LNCaP clone FGC (cell line): ENCODE measurements at regions not wholly inside any gene's neighbourhood (a gene's known extent, or its start where the extent isn't known, plus 50 kb on each side); places are given as distances from the start of the nearest gene placed in this dataset.

Experiments
- DNase-seq: peaks from one replicate; pipeline ENCODE4 v3.0.0-alpha.2; 2011; ENCODE audit warnings: low read depth
- H3K4me3 ChIP-seq: 2 replicates; pipeline ENCODE4 v1.5.1; 2011; ENCODE audit warnings: mild to moderate bottlenecking, low read depth, low read length, control low read depth
- TF ChIP-seq, protein P1 (sequence below): IDR thresholded peaks from 2 replicates; pipeline ENCODE4 v1.5.1; 2012; ENCODE audit warnings: mild to moderate bottlenecking; ENCODE audit not compliant: control insufficient read depth, insufficient read depth; ENCODE audit errors: extremely low read depth

DNA sequence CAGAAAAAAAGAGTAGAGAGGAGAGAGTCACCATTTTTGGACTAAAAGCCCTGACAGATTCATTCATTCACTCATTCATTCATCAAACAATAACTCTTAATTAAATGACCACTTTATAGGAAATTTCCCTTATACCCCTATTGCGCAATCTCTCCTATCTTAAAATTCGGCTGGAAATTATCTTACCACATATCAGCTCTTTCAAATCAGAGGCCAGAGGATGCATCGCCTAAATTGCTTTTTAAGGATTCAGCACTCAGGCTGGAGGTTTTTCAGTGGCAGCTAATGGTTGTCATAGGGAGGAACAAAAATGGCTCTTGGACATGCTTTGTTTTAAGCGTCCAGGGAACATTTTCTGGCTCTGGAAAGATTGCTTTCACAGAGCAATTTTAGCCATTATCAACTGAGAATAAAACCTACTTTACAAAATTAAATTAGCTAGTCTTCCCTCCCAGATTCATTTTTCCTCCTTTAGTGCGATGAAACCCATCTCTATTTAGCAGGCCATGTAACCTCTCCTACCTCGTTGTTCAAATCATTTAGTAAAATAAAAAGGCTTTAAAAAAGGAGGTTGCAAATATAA is 115.2 kb downstream of the OLFM4 start:
- TF ChIP-seq, protein P1, sequence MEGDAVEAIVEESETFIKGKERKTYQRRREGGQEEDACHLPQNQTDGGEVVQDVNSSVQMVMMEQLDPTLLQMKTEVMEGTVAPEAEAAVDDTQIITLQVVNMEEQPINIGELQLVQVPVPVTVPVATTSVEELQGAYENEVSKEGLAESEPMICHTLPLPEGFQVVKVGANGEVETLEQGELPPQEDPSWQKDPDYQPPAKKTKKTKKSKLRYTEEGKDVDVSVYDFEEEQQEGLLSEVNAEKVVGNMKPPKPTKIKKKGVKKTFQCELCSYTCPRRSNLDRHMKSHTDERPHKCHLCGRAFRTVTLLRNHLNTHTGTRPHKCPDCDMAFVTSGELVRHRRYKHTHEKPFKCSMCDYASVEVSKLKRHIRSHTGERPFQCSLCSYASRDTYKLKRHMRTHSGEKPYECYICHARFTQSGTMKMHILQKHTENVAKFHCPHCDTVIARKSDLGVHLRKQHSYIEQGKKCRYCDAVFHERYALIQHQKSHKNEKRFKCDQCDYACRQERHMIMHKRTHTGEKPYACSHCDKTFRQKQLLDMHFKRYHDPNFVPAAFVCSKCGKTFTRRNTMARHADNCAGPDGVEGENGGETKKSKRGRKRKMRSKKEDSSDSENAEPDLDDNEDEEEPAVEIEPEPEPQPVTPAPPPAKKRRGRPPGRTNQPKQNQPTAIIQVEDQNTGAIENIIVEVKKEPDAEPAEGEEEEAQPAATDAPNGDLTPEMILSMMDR: no peak
- no peak overlapping the region for H3K4me3 ChIP-seq
- DNase-seq: no peak

DNA sequence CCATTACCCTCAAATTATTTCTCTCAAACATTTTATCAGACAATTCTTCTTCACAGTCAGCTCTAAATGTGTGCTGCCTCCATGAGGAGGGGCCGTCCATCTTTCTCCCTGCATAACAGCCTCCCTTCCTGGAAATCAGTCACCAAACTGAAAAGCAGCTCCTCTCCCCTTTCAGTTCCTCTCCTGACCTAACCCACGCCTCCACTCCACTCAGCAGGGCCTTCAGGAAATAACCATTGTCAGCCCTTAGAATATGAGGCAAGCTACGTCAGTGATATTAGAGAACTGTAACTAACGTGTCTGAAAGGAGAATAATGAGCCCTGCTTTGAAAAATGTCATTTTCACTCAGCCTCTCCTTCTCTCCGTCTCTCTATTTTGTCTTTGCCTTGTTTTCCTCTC is 116.2 kb downstream of the OLFM4 start:
- DNase-seq: no peak
- TF ChIP-seq, protein P1: no peak

DNA sequence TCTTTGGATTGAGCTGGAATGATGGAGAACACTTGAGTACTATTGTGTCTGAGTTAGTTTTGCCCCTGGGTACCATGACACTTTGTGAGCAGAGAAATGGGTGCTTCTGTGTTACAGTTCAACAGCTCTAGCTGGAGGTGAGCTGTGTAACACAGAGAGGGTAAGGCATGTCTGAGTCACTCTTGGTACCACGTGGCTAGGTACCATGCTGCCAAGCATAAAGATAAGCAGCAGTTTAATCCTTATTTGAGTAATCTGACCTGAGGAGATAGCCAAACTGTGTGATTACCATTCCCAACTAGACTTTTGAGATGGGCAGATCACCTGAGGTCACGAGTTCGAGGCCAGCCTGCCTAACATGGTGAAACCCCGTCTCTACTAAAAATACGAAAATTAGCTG is 122.0 kb downstream of the OLFM4 start:
- TF ChIP-seq, protein P1: no peak
- H3K4me3 ChIP-seq: no peak overlapping the region
- no peak for DNase-seq

More for the DNA sequence above, 116.2 kb downstream of the OLFM4 start:
- no peak overlapping the region for H3K4me3 ChIP-seq

DNA sequence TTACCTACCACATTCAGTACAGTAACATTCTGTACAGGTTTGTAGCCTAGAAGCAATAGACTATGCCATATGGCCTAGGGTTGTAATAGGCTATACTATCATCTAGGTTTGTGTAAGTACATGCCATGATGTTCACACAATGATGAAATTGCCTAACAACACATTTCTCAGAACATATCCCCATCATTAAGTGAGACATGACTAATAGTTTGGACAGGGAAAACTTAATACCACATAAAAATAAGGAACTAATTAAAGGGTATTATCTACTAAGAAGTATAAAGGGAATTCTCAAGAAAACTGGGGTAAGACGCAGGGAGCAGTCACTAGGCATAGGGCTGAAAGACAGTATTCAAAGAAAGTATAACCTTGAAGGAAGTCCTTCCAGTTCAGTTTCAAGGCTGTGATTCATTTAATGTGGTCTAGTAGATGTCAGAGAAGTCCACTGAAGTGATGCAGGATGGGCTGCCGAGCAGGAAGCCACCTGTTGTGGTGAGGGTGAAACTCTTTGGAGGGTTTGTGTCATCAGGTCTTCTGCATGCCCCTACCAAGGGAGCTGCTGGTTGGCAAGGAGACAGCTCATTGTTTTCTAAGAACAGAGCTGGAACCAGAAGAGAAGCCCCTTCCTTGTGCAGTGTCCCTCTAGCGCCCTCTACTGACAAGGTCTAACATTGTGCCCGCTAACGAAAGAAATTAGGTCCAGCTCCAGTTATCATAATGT is 122.9 kb downstream of the OLFM4 start:
- no peak overlapping the region for H3K4me3 ChIP-seq
- peak; percentile 18 for DNase-seq
- TF ChIP-seq, protein P1: peak; percentile 88

DNA sequence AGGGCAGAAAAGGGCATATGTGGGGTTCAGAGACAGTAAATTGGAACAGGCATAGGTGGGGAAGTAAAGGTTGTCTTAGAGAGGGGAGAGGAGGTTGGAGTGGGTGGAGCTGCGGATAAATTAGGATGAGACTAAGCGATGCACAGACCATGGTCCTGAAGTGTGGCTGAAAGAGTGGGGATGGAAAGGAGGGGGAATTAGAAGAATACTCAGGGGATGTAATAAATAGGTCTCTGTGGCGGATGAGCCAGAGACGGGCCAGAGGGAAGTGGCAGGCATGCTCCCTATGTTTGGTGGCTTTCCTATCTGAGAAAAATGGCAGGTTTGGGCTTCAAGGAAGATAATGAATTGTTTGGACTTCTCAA is 123.4 kb downstream of the OLFM4 start:
- no peak overlapping the region for H3K4me3 ChIP-seq
- TF ChIP-seq, protein P1: no peak
- no peak for DNase-seq

DNA sequence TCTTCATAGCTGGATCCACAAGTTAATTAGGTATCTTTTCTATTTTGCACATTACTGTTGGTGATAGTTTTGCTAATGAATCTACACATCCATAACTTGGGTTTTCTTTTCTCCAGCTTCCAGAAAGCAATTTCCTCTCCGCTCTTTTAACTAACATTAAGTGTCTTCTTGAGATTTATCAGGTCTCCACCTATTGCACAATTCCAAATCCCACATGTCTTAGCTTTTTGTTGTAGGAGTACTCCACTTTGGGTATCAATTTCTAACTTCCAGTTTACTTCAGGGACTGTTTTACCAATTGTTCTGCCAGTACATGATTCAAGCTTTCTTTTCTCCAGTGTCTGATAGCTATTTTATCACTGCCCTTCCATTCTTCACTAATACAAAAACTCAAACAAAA is 129.6 kb downstream of the OLFM4 start:
- TF ChIP-seq, protein P1: no peak
- DNase-seq: no peak

DNA sequence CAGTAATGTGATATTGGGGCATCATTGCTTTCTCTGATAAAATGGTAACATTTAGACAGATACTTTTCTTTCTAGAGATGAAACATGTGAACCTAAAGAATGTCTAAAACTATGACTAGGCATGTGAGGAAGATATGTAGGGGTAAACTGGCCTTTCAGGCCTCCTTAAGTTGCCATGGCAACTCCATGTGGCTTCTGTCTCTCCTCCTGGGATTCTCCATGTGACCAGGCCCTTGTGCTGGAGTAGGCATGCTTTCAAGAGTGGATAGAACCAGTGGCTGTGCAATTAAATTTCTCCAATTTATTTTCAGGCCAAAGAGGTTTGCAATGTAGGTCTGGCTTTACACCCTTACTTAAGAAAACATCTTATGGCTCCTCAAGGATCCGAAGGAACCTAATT is 130.8 kb downstream of the OLFM4 start:
- no peak overlapping the region for H3K4me3 ChIP-seq
- TF ChIP-seq, protein P1: no peak
- no peak for DNase-seq

More for the DNA sequence above, 129.6 kb downstream of the OLFM4 start:
- H3K4me3 ChIP-seq: no peak overlapping the region
